Astrocyte of the hippocampus (primary cell): ENCODE measurements at regions not wholly inside any gene's neighbourhood (a gene's known extent, or its start where the extent isn't known, plus 50 kb on each side); places are given as distances from the start of the nearest gene placed in this dataset.

ENCODE experiments used
- DNase-seq: peaks from one replicate; pipeline ENCODE4 v3.0.0; 2011; ENCODE audit warnings: low read depth, low spot score

DNA sequence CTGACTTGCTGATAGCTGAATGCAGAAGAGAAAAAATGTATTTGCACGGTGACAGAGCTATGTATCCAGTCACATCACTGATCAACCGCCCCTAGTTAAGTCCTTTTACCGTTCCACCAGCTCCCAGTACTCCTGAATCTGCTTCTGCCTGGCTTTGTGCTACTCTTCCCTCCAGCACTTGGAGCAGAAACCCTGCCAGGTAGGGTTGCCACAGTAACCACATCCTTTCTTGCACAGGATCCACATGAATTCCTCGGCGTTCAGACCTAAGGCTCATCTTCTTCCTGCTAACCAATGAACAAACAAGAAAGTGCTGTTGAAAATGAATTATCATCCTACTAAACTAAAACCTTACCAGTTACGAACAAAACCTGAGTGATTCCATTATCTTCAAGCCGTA, 52.0 kb upstream of the KCTD7 start:
- no peak for DNase-seq
